Esophagus muscularis mucosa (tissue), 4 donors: ENCODE measurements at regions not wholly inside any gene's neighbourhood (a gene's known extent, or its start where the extent isn't known, plus 50 kb on each side); places are given as distances from the start of the nearest gene placed in this dataset.

Source experiments
- DNase-seq: peaks from one replicate; pipeline ENCODE4 v3.0.0-alpha.2; 2017; ENCODE audit errors: extremely low spot score
- H3K27ac ChIP-seq, 4 donors: fragments of 200-600 bp; sonication (generic); replicated peaks in 1 of 4; 1 replicate in 3 of 4; 2 replicates in 1 of 4; pipeline ENCODE4 v1.5.1; 2016 to 2019; ENCODE audit warnings: mild to moderate bottlenecking in 1 of 4
- H3K27me3 ChIP-seq, 4 donors: fragments of 200-600 bp; sonication (generic); one replicate each; pipeline versions ENCODE4 v1.5.1 to v1.6.0; 2016 to 2019
- H3K36me3 ChIP-seq, 4 donors: fragments of 200-600 bp; sonication (generic); one replicate each; pipeline ENCODE4 v1.5.1; 2016 to 2019
- H3K4me1 ChIP-seq, 4 donors: fragments of 200-600 bp; sonication (generic); one replicate each; pipeline ENCODE4 v1.5.1; 2016 to 2019
- H3K4me3 ChIP-seq, 4 donors: fragments of 200-600 bp; sonication (generic); 1 replicate in 2 of 4; 2 replicates in 2 of 4; pipeline ENCODE4 v1.5.1; 2016 to 2019; ENCODE audit warnings: mild to moderate bottlenecking in 4 of 4, moderate library complexity in 1 of 4
- H3K9me3 ChIP-seq, 4 donors: fragments of 200-600 bp; sonication (generic); 1 replicate in 3 of 4; 2 replicates in 1 of 4; pipeline ENCODE4 v1.5.1; 2016 to 2019
- EP300 ChIP-seq: sonication (generic); formaldehyde crosslinking; IDR thresholded peaks from one replicate; pipeline ENCODE4 v1.6.1; 2017; ENCODE audit warnings: antibody characterized with exemption
- POLR2A ChIP-seq: fragments of 450-650 bp; IDR thresholded peaks from one replicate; pipeline ENCODE4 v1.6.1; 2017; ENCODE audit warnings: antibody characterized with exemption, moderate library complexity, mild to moderate bottlenecking, low read depth
- POLR2AphosphoS5 ChIP-seq, 2 donors: sonication (generic); formaldehyde crosslinking; IDR thresholded peaks; one replicate each; pipeline ENCODE4 v1.6.1; 2017; ENCODE audit warnings: antibody characterized with exemption in 2 of 2
- WGBS: methylation state at CpG from one replicate; pipeline ENCODE4 v1.1.5; 2018; 5-methylcytosine and 5-hydroxymethylcytosine counted together
- intact Hi-C: fragments of 100-400 bp; cut with DNase I; formaldehyde crosslinking; loops from one replicate; pipeline ENCODE4 v1.15.1; 2023
- TF ChIP-seq, protein P1 (sequence below), 3 experiments: fragments of 200-600 bp in 2 of 3; fragments of 450-650 bp in 1 of 3; sonication (generic) in 2 of 3; IDR thresholded peaks; one replicate each; pipeline ENCODE4 v1.5.1; 2017 to 2019; ENCODE audit warnings: antibody characterized with exemption in 3 of 3, mild to moderate bottlenecking in 2 of 3, moderate library complexity in 1 of 3

- Histone ChIP-seq H3K4me1 (no peaks in the 10 kb centered on the region), H3K4me3 (no peak overlapping the region), H3K27me3 (peaks cover 0 to 9% (median 0%) of the 10 kb centered on the region in 4 donors), H3K27ac (no peak overlapping the region), H3K9me3 (peaks cover 0 to 55% (median 12%) of the 10 kb centered on the region in 4 donors), H3K36me3 (no peaks in the 10 kb centered on the region)
- peak; percentile 88 for DNase-seq
- 91% methylated on average over 5 of the region's 5 CpGs for WGBS
- intact Hi-C loops = no loop called here
- no peak for TF ChIP-seq POLR2AphosphoS5 (IDR thresholded peaks at IDR 0.05)
- TF ChIP-seq EP300 = no peak
Measured at GRCh38 chr22:47433627-47434026, 671.2 kb downstream of the TBC1D22A start.

DNA sequence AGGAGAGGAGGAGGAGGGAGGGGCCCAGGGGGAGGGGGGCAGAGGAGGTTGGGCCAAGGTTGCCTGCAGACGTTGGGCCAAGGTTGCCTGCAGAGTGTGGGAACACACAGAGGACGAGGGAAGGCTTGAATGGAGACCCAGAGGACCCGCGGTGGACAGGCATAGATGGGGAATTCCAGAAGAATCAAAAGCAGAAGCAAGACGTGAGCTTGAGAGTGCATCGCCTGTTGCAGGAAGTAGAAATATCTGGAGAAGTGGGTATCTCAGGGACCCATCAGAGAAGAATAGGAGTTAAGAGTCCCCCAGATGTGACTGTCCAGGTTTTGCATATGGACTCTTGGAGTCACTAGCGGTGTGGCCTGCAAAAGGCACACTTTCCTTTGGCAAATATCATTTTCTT, 670.2 kb downstream of the TBC1D22A start:
- WGBS = 72% methylated on average over 7 of the region's 7 CpGs
- intact Hi-C loops = no loop called here
- H3K27me3 ChIP-seq = peaks cover 0 to 9% (median 0%) of the 10 kb centered on the region in 4 donors
- H3K36me3 ChIP-seq = no peaks in the 10 kb centered on the region
- DNase-seq = no peak
- no peak for TF ChIP-seq POLR2A
- TF ChIP-seq EP300 = no peak
- TF ChIP-seq POLR2AphosphoS5 (IDR thresholded peaks at IDR 0.05) = no peak
- TF ChIP-seq, protein P1, sequence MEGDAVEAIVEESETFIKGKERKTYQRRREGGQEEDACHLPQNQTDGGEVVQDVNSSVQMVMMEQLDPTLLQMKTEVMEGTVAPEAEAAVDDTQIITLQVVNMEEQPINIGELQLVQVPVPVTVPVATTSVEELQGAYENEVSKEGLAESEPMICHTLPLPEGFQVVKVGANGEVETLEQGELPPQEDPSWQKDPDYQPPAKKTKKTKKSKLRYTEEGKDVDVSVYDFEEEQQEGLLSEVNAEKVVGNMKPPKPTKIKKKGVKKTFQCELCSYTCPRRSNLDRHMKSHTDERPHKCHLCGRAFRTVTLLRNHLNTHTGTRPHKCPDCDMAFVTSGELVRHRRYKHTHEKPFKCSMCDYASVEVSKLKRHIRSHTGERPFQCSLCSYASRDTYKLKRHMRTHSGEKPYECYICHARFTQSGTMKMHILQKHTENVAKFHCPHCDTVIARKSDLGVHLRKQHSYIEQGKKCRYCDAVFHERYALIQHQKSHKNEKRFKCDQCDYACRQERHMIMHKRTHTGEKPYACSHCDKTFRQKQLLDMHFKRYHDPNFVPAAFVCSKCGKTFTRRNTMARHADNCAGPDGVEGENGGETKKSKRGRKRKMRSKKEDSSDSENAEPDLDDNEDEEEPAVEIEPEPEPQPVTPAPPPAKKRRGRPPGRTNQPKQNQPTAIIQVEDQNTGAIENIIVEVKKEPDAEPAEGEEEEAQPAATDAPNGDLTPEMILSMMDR (IDR thresholded peaks at IDR 0.05) = no peak
- H3K4me3 ChIP-seq = no peak overlapping the region
- H3K27ac ChIP-seq = no peak overlapping the region
- no peaks in the 10 kb centered on the region for H3K4me1 ChIP-seq
- peaks cover 0 to 51% (median 11%) of the 10 kb centered on the region in 4 donors for H3K9me3 ChIP-seq

GRCh38 chr22:47423861-47424820, 661.7 kb downstream of the TBC1D22A start:
- H3K27me3 ChIP-seq = peaks cover 0 to 38% (median 1%) of the 10 kb centered on the region in 4 donors
- intact Hi-C loops = no loop called here

DNA sequence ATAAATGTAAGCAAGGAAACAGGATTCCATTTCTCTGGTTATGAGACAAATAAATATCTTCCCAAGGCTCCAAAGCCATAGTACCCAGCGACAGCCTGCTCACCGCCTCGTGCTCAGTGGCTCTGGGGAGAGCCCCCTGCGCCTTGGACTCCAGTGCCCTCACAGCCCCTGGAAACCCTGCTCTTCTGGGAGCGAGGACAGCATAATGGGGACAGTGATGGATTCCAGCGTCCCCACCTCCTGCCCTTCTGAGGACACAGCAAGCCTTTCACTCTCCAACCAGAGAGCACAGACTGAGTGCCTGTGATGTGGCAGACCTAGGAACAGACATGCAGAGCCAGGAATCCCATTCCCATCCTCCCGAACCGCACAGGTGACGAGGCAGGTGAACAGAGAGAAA, 660.8 kb downstream of the TBC1D22A start:
- H3K36me3 ChIP-seq = no peaks in the 10 kb centered on the region
- H3K27me3 ChIP-seq = peaks cover 0 to 38% (median 1%) of the 10 kb centered on the region in 4 donors
- H3K4me3 ChIP-seq = no peak overlapping the region
- H3K4me1 ChIP-seq = no peaks in the 10 kb centered on the region
- H3K9me3 ChIP-seq = no peaks in the 10 kb centered on the region
- no peak for DNase-seq
- H3K27ac ChIP-seq = no peak overlapping the region
- TF ChIP-seq, protein P1 (IDR thresholded peaks at IDR 0.05) = no peak
- TF ChIP-seq POLR2AphosphoS5 (IDR thresholded peaks at IDR 0.05) = no peak
- TF ChIP-seq EP300 = no peak
- TF ChIP-seq POLR2A = no peak
- intact Hi-C loops = no loop called here
- WGBS = 66% methylated on average over 9 of the region's 9 CpGs

More at GRCh38 chr22:47423861-47424820, 661.7 kb downstream of the TBC1D22A start:
- Histone ChIP-seq H3K27ac (no peak overlapping the region), H3K4me3 (no peak overlapping the region), H3K9me3 (peaks cover 0 to 6% (median 2%) of the 10 kb centered on the region in 4 donors), H3K36me3 (no peaks in the 10 kb centered on the region), H3K4me1 (no peaks in the 10 kb centered on the region)
- TF ChIP-seq EP300 (no peak), POLR2AphosphoS5 (IDR thresholded peaks at IDR 0.05) (no peak), POLR2A (no peak)
- TF ChIP-seq, protein P1 (IDR thresholded peaks at IDR 0.05) = no peak
- no peak for DNase-seq
- WGBS = 79% methylated on average over 14 of the region's 21 CpGs

- peaks cover 0 to 38% (median 1%) of the 10 kb centered on the region in 4 donors for H3K27me3 ChIP-seq
- no peak overlapping the region for H3K27ac ChIP-seq
- 79% methylated on average over 10 of the region's 10 CpGs for WGBS
- no peaks in the 10 kb centered on the region for H3K9me3 ChIP-seq
- no peaks in the 10 kb centered on the region for H3K4me1 ChIP-seq
- no peak overlapping the region for H3K4me3 ChIP-seq
- no peaks in the 10 kb centered on the region for H3K36me3 ChIP-seq
- intact Hi-C loops = no loop called here
- DNase-seq = no peak
- TF ChIP-seq POLR2A = no peak
- TF ChIP-seq POLR2AphosphoS5 (IDR thresholded peaks at IDR 0.05) = no peak
- TF ChIP-seq EP300 = no peak
- TF ChIP-seq, protein P1 (IDR thresholded peaks at IDR 0.05) = no peak
Measured at GRCh38 chr22:47422736-47423135, 660.3 kb downstream of the TBC1D22A start.
